HG03196 (cell line): ENCODE measurements at regions not wholly inside any gene's neighbourhood (a gene's known extent, or its start where the extent isn't known, plus 50 kb on each side); places are given as distances from the start of the nearest gene placed in this dataset.

Experiments
- ATAC-seq: cut with Tn5 transposase; IDR thresholded peaks from one replicate; pipeline ENCODE4 v1.9.1; 2021; ENCODE audit not compliant: unreplicated experiment

GRCh38 chr6:126603410-126603809 is 263.5 kb downstream of the CENPW start:
- ATAC-seq: no peak

- ATAC-seq: no peak
Observed at GRCh38 chr6:126605089-126605488, 265.2 kb downstream of the CENPW start.

GRCh38 chr6:126607289-126607688 is 267.4 kb downstream of the CENPW start:
- ATAC-seq: no peak

- no peak for ATAC-seq
Observed at GRCh38 chr6:126608681-126609080, 268.8 kb downstream of the CENPW start.

- no peak for ATAC-seq
Observed at GRCh38 chr6:126614642-126615504, 275.0 kb downstream of the CENPW start.

- no peak for ATAC-seq
Observed at GRCh38 chr6:126616866-126617265, 277.0 kb downstream of the CENPW start.

GRCh38 chr6:126618639-126619343 is 278.9 kb downstream of the CENPW start:
- no peak for ATAC-seq

GRCh38 chr6:126620719-126621118 is 280.8 kb downstream of the CENPW start:
- ATAC-seq: no peak

- no peak for ATAC-seq
Observed at GRCh38 chr6:126625019-126625418, 285.1 kb downstream of the CENPW start.

- ATAC-seq: no peak
Observed at GRCh38 chr6:126628125-126628524, 288.2 kb downstream of the CENPW start.

GRCh38 chr6:126631363-126631762 is 291.4 kb downstream of the CENPW start:
- ATAC-seq: no peak

GRCh38 chr6:126632271-126632670 is 292.4 kb downstream of the CENPW start:
- ATAC-seq: no peak

GRCh38 chr6:126633373-126633772 is 293.5 kb downstream of the CENPW start:
- ATAC-seq: no peak

- no peak for ATAC-seq
Observed at GRCh38 chr6:126640356-126640755, 300.4 kb downstream of the CENPW start.

GRCh38 chr6:126640921-126641320 is 301.0 kb downstream of the CENPW start:
- no peak for ATAC-seq

GRCh38 chr6:126641641-126642040 is 301.7 kb downstream of the CENPW start:
- ATAC-seq: no peak

GRCh38 chr6:126643352-126643751 is 303.4 kb downstream of the CENPW start:
- ATAC-seq: no peak

GRCh38 chr6:126650931-126651330 is 311.0 kb downstream of the CENPW start:
- ATAC-seq: no peak

GRCh38 chr6:126657561-126658175 is 317.8 kb downstream of the CENPW start:
- no peak for ATAC-seq

- ATAC-seq: no peak
Observed at GRCh38 chr6:126660376-126660775, 320.5 kb downstream of the CENPW start.

- ATAC-seq: no peak
Observed at GRCh38 chr6:126661646-126662045, 321.7 kb downstream of the CENPW start.

GRCh38 chr6:126662966-126663365 is 323.1 kb downstream of the CENPW start:
- no peak for ATAC-seq
